Osteoblast (primary cell): ENCODE measurements at regions not wholly inside any gene's neighbourhood (a gene's known extent, or its start where the extent isn't known, plus 50 kb on each side); places are given as distances from the start of the nearest gene placed in this dataset.

Source experiments
- DNase-seq: peaks from one replicate; pipeline ENCODE4 v3.0.0; 2011; ENCODE audit warnings: low spot score, mixed read lengths; ENCODE audit not compliant: insufficient read length; ENCODE audit errors: missing footprints
- H2AFZ ChIP-seq: 2 replicates; pipeline ENCODE4 v1.6.0; 2011; ENCODE audit warnings: mild to moderate bottlenecking, low read length
- H3K27ac ChIP-seq: 2 replicates; pipeline ENCODE4 v1.5.1; 2011; ENCODE audit warnings: mild to moderate bottlenecking, low read depth, low read length, moderate library complexity
- H3K27me3 ChIP-seq: 2 replicates; pipeline ENCODE4 v1.6.0; 2012; ENCODE audit warnings: mild to moderate bottlenecking, control low read depth, inconsistent platforms, low read length, moderate library complexity; ENCODE audit not compliant: insufficient read depth
- H3K36me3 ChIP-seq: 2 replicates; pipeline ENCODE4 v1.5.1; 2011; ENCODE audit warnings: mild to moderate bottlenecking, low read length, control low read depth, moderate library complexity; ENCODE audit not compliant: insufficient read depth
- H3K4me1 ChIP-seq: 2 replicates; pipeline ENCODE4 v1.5.1; 2011; ENCODE audit warnings: mild to moderate bottlenecking, low read length, control low read depth, moderate library complexity; ENCODE audit not compliant: insufficient read depth
- H3K4me2 ChIP-seq: 2 replicates; pipeline ENCODE4 v1.6.0; 2011; ENCODE audit warnings: mild to moderate bottlenecking, low read length; ENCODE audit not compliant: insufficient read depth
- H3K4me3 ChIP-seq: fragments of 200-600 bp; sonication (generic); 3 replicates; pipeline ENCODE4 v1.5.1; 2012; ENCODE audit warnings: mild to moderate bottlenecking, low read length, inconsistent platforms; ENCODE audit not compliant: insufficient read depth
- H3K79me2 ChIP-seq: 2 replicates; pipeline ENCODE4 v1.6.0; 2012; ENCODE audit warnings: mild to moderate bottlenecking, low read length, control low read depth, inconsistent platforms; ENCODE audit not compliant: insufficient read depth
- H3K9me3 ChIP-seq: 2 replicates; pipeline ENCODE4 v1.5.1; 2011; ENCODE audit warnings: low read depth, low read length, control low read depth
- H4K20me1 ChIP-seq: 2 replicates; pipeline ENCODE4 v1.6.0; 2012; ENCODE audit warnings: mild to moderate bottlenecking, low read length, control low read depth; ENCODE audit not compliant: insufficient read depth
- CTCF ChIP-seq: IDR thresholded peaks from 2 replicates; pipeline ENCODE4 v1.5.1; 2011; ENCODE audit warnings: mild to moderate bottlenecking, low read depth, low read length, moderate library complexity; ENCODE audit errors: extremely low read depth

GRCh38 chr2:204150721-204151120, 214.2 kb downstream of the ICOS start:
- Histone ChIP-seq H3K79me2 (no peaks in the 10 kb centered on the region), H4K20me1 (no peaks in the 10 kb centered on the region), H2AFZ (no peak overlapping the region), H3K27me3 (no peaks in the 10 kb centered on the region), H3K36me3 (no peaks in the 10 kb centered on the region), H3K9me3 (no peaks in the 10 kb centered on the region), H3K4me1 (no peaks in the 10 kb centered on the region), H3K4me3 (no peak overlapping the region), H3K4me2 (no peak overlapping the region), H3K27ac (no peak overlapping the region)
- no peak for TF ChIP-seq CTCF
- DNase-seq = no peak

- no peak overlapping the region for H3K27ac ChIP-seq
- no peaks in the 10 kb centered on the region for H3K4me1 ChIP-seq
- H2AFZ ChIP-seq = no peak overlapping the region
- no peaks in the 10 kb centered on the region for H3K36me3 ChIP-seq
- no peaks in the 10 kb centered on the region for H4K20me1 ChIP-seq
- DNase-seq = no peak
- H3K4me2 ChIP-seq = no peak overlapping the region
- TF ChIP-seq CTCF = no peak
- H3K27me3 ChIP-seq = no peaks in the 10 kb centered on the region
- H3K4me3 ChIP-seq = no peak overlapping the region
- H3K9me3 ChIP-seq = no peaks in the 10 kb centered on the region
- H3K79me2 ChIP-seq = no peaks in the 10 kb centered on the region
Measured at GRCh38 chr2:204152616-204153015, 216.1 kb downstream of the ICOS start.

DNA sequence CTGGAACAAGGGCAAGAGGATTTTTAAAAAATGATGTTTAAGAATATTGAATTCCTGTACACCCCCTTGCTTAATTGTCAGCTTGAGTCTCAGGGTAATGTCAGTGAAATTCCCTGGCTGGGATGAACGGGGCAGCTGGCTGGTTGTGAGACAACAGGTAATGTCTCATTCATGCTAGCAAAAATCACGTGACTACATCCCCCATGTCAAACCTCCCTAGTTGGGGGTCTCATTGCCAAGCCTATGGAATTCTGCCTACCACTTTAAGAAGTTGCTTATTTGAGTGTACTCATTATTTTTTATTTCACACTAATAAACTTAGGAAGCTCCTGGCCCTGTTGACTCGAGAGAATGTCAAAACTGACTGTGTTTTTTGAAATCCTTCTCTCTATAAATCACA, 218.3 kb downstream of the ICOS start:
- no peak overlapping the region for H3K4me2 ChIP-seq
- no peaks in the 10 kb centered on the region for H3K27me3 ChIP-seq
- DNase-seq = no peak
- H2AFZ ChIP-seq = no peak overlapping the region
- no peaks in the 10 kb centered on the region for H3K36me3 ChIP-seq
- no peaks in the 10 kb centered on the region for H3K4me1 ChIP-seq
- H3K79me2 ChIP-seq = no peaks in the 10 kb centered on the region
- no peaks in the 10 kb centered on the region for H4K20me1 ChIP-seq
- no peak overlapping the region for H3K27ac ChIP-seq
- H3K4me3 ChIP-seq = no peak overlapping the region
- H3K9me3 ChIP-seq = no peaks in the 10 kb centered on the region
- TF ChIP-seq CTCF = no peak

DNA sequence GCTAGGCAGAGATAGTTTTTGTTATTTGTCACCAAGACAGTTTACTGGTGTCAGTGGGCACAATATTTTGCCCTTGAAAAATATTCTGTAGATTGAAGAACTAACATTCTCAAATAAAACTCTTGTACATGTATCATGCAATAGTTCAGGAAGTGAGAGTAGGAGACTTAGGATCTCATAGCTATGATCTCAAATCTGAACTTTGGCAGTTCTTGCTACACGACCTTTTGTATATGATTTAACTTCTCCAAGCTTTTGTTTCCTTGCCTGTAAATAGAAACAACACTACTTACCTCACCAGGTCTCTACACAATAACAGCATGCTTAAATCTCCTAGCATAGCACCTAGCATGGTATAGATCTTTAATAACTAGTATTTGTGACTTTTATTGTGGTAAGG, 219.9 kb downstream of the ICOS start:
- TF ChIP-seq CTCF = no peak
- Histone ChIP-seq H3K27me3 (no peaks in the 10 kb centered on the region), H2AFZ (no peak overlapping the region), H3K4me3 (no peak overlapping the region), H3K9me3 (no peaks in the 10 kb centered on the region), H3K4me2 (no peak overlapping the region), H3K4me1 (no peaks in the 10 kb centered on the region), H3K36me3 (no peaks in the 10 kb centered on the region), H3K27ac (no peak overlapping the region), H4K20me1 (no peaks in the 10 kb centered on the region), H3K79me2 (no peaks in the 10 kb centered on the region)
- DNase-seq = no peak
